ENCODE measurements at regions not wholly inside any gene's neighbourhood (a gene's known extent, or its start where the extent isn't known, plus 50 kb on each side); places are given as distances from the start of the nearest gene placed in this dataset.

DNA sequence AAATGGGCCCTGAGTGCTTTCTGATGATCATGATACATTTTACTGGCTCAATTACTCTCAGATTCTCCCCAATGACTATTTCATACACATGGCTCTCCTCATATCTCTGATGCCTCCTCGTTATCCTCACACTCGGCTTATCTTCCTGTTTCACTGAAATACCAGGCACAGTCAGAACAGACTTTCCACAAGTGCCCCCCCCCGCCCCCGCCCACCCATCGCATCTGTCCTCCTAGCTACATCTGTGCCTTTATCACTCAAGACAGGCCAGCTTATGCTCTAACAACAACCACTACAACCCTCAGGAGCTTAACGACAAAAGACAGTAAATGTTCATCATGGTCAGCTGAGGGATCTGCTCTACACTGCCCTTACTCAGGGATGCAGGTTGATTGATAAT lies 610.6 kb upstream of the DIPK2B start:
- no peak for ATAC-seq
- 65 to 73% methylated on average over 6 of the region's 6 CpGs for WGBS, 2 donors
- no peak for FAIRE-seq
- Histone ChIP-seq H3K27me3 (no peaks in the 10 kb centered on the region), H3K27ac (no peak overlapping the region), H3K36me3 (no peaks in the 10 kb centered on the region), H3K4me1 (no peaks in the 10 kb centered on the region), H3K4me3 (no peak overlapping the region), H3K9me3 (no peaks in the 10 kb centered on the region)
- intact Hi-C loops (cut with DNase I): no loop called here
- no peak for TF ChIP-seq CTCF (IDR thresholded peaks at IDR 0.05)
- no peak for DNase-seq

DNA sequence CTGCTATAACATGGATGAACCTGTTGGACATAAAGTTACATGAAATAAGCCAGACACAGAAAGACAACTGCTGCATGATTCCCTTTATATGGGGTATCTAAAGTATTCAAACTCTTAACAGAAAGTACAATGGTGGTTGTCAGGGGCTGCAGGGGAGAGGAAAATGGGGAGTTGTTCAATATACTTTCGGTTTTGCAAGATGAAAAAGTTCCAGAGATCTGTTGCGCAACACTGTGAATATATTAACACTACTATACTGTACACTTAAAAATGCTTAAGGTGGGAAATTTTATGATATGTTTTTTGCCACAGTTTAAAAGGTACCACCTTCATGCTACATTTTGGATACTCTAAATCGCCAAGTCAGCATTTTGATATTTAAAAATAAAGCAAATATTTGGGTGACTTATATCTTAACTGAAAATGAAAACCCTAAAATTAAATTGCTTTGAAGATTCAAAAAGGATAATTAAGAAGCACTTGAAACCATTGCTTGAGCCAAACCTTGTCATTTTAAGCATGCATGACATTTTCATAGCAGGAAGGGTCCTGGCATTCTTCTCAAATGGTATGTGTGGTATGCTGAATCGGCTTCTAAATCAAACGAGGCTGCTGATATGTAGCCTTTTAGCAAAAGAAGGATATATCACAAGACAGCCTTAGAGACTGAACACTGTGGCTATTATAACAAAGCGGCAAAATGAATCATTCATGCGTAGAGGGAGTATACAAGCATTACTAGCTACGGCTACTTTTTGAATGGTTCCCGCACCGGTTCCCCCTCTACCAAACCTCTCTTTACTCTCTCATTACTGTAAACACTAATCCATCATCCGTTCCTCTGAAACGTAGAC lies 607.1 kb upstream of the DIPK2B start:
- no peaks in the 10 kb centered on the region for H3K36me3 ChIP-seq
- peaks cover 0 to 17% (median 0%) of the 10 kb centered on the region in 4 donors for H3K27me3 ChIP-seq
- DNase-seq (no peak), FAIRE-seq (no peak), ATAC-seq (peak in 2 of 4 donors; percentile 44 to 54)
- no peaks in the 10 kb centered on the region for H3K9me3 ChIP-seq
- no peak overlapping the region for H3K4me3 ChIP-seq
- WGBS, 2 donors: 38 to 51% methylated on average over 12 of the region's 12 CpGs
- intact Hi-C loops (cut with DNase I): no loop called here
- no peak for TF ChIP-seq CTCF (IDR thresholded peaks at IDR 0.05)
- H3K4me1 ChIP-seq: no peaks in the 10 kb centered on the region
- H3K27ac ChIP-seq: no peak overlapping the region

DNA sequence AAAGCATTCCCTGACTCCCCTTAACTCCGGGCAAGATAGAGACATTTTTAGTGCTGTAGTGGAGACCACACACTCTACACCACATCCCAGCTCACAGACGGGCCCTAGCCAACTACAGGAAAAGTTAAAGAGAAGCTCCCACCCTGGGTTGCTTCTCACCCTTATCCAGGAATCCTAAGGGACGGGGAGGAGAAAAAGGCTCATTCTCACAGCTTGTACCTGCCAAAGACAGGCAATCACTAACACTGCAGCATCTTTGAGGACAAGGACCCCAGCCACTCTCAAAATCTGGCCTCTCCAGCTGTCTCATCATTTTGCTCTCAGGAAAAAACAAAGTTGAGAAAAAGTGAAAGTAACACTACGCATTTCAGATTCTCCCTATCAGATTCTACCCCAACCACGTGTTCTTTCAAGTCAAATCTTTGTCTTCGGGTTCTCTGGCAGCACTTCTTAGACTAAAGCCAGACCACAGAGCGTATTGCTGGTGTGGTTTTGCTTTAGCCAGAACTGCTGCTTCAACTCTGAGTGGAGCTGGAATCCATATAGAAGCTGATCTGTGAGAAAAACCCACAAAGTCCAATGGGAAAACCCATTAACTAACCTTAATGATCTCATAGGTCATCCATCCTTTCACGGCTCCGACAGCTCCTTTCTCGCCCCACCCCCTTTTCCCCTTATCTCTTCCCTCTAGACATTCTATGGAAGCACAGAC lies 605.9 kb upstream of the DIPK2B start:
- WGBS, 2 donors: 43 to 62% methylated on average over 10 of the region's 10 CpGs
- intact Hi-C loops (cut with DNase I): no loop called here
- Histone ChIP-seq H3K27me3 (peaks cover 0 to 25% (median 0%) of the 10 kb centered on the region in 4 donors), H3K27ac (no peak overlapping the region), H3K9me3 (no peaks in the 10 kb centered on the region), H3K4me3 (no peak overlapping the region), H3K36me3 (no peaks in the 10 kb centered on the region), H3K4me1 (no peaks in the 10 kb centered on the region)
- FAIRE-seq (no peak), DNase-seq (no peak), ATAC-seq (peak in 2 of 4 donors; percentile 46 to 56)
- no peak for TF ChIP-seq CTCF (IDR thresholded peaks at IDR 0.05)

DNA sequence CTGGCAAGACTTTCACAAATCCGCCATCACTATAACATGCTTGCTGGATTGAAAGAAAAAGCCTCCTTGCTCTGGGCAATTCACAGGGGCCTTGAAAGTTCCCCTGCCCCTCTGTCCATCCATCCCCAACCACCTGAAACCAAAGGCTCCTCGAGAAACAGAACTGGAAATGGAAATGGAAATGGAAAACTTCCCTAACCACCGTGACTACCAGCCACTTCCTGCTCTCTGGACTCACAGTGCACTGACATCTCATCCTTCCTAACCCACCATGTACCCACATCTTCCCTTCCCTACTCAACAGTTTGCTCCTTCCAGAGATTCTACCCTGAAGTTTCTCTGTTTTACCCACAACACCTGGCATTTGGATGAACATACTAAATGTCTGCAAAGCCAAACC lies 603.6 kb upstream of the DIPK2B start:
- intact Hi-C loops (cut with DNase I): no loop called here
- no peak for TF ChIP-seq CTCF (IDR thresholded peaks at IDR 0.05)
- Histone ChIP-seq H3K36me3 (no peaks in the 10 kb centered on the region), H3K9me3 (no peaks in the 10 kb centered on the region), H3K4me3 (no peak overlapping the region), H3K4me1 (peaks cover 0 to 2% (median 0%) of the 10 kb centered on the region in 3 donors), H3K27ac (no peak overlapping the region), H3K27me3 (peaks cover 0 to 29% (median 0%) of the 10 kb centered on the region in 4 donors)
- ATAC-seq (no peak), DNase-seq (no peak), FAIRE-seq (no peak)
- whole genome bisulfite sequencing, 2 donors: 55 to 70% methylated on average over 3 of the region's 3 CpGs
